HG02763 (cell line): ENCODE measurements at regions not wholly inside any gene's neighbourhood (a gene's known extent, or its start where the extent isn't known, plus 50 kb on each side); places are given as distances from the start of the nearest gene placed in this dataset.
"Not testable (repeated sequence)": the region's sequence is repeated elsewhere in the genome, so short reads cannot be mapped to it uniquely, and the experiment has no call there.

Experiments
- ATAC-seq: cut with Tn5 transposase; IDR thresholded peaks from one replicate; pipeline ENCODE4 v1.9.1; 2021; ENCODE audit warnings: mild to moderate bottlenecking, moderate library complexity; ENCODE audit not compliant: unreplicated experiment

DNA sequence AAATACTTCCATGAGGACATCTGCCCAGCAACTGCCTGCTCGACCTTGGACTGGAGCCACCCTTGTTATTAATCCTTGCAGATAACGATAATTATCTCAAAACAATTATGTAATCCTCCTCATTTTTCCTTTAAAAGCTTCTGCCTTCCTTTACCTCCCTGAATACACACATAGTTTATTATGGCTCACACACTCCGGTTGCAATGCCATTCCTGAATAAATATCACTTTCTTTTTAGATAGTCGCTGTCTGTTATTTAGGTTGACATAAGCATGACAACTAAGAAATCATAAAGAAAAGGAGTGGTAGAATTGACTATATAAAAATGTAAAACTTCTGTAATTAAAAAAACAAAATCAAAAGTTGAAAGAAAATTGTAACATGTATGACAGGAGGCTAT lies 64.8 kb downstream of the B4GALT7 start:
- not testable (repeated sequence) for ATAC-seq

- ATAC-seq, result not testable (repeated sequence)
Measured at GRCh38 chr5:177665172-177665571, 65.2 kb downstream of the B4GALT7 start.

- not testable (repeated sequence) for ATAC-seq
Measured at GRCh38 chr5:177665960-177666359, 66.0 kb downstream of the B4GALT7 start.

- peak; percentile 16 for ATAC-seq
Measured at GRCh38 chr5:177671035-177671754, 71.3 kb downstream of the B4GALT7 start.

- ATAC-seq, result peak; percentile 73
Measured at GRCh38 chr5:177671755-177672690, 72.1 kb downstream of the B4GALT7 start.
